Activated T-cell treated with anti-CD3 and anti-CD28 coated beads for 24 hours (primary cell): ENCODE measurements at regions not wholly inside any gene's neighbourhood (a gene's known extent, or its start where the extent isn't known, plus 50 kb on each side); places are given as distances from the start of the nearest gene placed in this dataset.
"Not testable (repeated sequence)": the region's sequence is repeated elsewhere in the genome, so short reads cannot be mapped to it uniquely, and the experiment has no call there.

Source experiments
- DNase-seq: peaks from one replicate; pipeline ENCODE4 v3.0.0-alpha.2; 2020; ENCODE audit warnings: low read depth

DNA sequence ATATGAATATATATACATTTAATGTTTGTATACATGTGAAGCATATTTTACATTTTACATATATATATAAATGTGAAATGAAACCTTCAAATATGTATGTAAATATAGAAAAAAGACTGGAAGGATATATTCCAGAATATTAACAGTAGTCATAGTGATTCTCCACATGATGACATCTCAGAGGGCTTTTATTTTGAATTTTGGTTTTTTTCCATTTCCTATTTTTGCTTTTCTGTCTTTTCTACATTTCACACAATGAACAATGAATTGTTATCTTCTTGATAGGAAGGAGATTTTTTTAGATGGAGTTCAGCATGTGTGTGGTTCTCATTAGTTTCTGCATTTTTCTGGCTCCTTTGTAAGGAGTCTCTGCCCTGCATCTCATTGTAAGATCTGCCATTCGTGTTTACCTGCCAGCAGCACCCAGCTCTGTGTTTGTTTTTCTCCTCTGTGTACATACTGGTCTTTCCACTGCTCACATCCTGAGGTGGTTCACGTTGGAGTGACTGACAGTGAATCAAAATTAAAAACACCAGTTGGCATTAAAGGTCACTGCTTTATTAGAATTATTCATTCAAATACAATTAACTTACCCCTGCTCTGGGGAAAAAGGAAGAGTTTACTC, 425.3 kb upstream of the MDFIC2 start:
- DNase-seq = no peak

DNA sequence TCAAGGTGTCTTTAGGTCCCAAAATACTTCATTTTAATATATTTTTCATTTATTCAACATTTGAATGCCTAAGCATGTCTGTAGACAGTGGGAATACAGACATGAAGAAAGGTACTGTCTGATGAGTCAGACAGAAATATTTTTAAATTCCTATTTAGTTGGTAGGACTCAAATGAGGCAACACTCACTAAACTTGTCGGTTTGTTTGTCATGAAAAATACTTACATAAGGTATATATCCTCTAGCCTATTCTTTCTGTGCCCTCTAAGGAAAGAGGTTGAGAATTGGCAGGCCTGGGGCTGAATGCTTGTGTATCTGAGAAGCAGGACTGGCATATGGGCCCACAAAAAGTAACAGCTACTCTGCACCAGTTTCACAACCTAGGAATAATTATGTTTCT, 423.6 kb upstream of the MDFIC2 start:
- no peak for DNase-seq

DNA sequence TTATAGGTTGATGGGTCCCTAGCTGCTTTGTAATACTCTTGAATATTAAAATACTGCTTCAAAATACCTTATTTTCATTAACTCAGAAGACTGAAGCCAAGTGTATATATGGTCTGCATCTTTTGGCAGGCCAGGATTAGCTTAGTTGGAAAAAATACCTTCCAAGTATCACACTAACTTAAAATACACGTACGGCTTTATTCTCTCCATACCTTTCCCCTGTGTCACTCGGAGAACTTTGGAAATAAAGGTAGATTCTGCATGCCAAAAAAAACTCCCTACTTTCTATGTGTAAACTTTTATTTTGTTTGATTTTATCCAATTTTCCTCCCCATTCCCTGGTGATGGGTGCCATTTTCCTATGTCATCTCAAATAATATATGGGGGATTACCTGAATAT, 422.3 kb upstream of the MDFIC2 start:
- no peak for DNase-seq

DNA sequence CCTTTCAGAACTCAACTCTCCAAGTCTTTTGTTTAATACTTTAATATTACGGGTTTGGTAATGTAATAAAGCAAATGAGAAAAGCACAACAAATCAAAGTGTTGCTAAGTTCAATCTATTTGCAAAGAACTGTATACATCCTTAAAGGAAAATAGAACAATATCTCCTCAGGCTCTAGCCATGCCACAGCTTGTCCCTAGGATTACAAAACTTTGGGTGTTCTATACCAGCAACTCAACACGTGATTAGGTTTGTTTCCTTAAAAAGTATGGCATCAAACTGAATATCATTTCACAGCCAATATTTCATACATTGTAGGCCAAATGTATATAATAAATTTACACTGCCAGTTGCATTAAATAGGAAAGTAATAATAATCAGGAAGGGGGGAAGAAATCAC, 418.6 kb upstream of the MDFIC2 start:
- no peak for DNase-seq

DNA sequence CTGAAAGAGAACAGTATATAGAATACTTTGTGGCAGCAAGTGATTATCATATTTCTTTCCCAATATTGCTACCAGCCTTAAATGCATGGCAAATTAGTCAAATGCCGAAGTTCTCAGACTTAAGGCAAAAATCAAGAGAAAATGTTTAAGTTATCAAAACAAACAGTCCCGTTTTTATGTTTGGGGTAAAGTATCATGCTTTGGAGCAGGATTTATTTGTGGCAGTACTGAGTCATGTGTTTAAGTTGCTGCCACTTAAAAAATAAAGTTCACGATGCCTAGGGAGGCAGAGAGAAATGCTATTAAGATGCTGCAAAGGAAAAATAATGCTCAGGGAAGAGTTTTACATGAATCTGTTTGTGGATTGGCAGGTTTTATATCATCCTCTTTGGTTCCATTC, 417.4 kb upstream of the MDFIC2 start:
- no peak for DNase-seq

DNA sequence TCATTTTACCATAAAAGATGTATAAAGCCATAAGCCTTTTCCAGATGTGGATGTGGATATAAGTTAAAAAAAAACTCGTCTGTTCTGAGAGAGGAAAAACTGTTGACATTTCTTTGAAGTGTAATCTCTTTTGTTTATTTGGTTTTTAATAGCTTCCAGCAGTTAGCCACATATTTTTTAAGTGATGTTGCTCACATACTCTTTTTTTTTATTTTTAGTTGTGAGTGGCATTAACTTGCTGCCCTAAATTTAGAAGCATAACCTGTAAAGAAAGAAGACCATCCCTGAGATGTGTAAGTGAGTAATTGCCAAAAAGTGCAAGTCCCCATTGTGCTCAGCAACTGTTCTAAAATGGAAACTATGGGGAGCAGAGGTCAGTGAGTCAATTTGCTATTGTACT, 415.9 kb upstream of the MDFIC2 start:
- DNase-seq = no peak

DNA sequence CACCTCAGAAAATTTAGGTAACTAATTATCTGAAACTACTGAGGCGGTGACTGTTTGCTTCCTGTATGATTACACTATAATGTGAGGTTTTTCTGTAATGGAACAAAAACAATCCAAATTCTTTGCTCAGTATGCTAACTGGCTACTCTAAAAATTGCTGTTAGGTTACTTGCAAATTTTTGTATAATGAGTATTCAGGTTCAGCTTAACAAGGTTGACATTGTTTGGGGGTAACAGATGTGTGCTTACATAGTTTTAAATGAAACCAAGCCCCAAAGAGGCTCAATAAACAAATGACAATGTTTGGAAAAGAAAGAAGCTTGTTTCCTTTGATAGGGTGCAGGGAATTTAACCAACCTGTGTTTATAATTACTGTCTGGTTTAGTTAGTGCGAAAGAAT, 414.5 kb upstream of the MDFIC2 start:
- no peak for DNase-seq

DNA sequence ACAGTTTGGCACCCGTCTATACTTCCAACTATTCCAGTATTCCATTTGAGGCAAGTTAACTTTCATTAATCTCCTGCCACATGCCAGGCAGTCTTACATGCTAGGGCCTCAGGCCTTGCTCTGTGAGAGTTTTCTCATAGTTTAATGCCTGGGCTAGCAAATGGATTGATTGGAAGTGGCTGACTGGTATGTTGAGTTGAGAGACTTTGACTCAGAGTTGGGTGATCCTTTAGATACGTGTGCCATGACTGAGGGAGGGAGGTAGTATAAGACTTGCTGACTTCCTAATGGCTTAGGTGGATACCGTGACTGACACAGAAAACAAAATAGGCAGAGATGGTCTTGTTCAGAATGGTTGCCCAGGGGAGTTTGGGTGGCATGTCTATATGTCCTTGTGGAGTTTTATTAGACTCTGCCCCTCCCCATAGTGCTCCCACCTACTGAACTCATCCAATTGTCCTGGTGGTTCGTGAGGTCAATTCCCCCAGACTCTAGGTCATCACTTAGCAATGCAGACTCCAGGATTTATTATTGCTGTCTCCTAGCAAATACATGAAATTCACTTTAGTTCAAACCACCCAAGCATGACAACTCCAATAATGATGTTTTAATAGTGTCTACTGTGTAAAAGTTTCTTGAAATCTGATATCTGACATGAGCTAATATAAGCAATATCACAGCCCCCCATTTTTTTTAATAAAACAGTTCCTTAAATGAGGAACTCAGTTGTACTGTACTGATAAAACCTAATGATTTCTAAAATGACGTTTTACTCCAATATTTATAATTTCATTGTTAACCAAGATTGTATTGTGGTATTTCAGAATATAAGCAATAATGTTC, 413.9 kb upstream of the MDFIC2 start:
- no peak for DNase-seq

DNA sequence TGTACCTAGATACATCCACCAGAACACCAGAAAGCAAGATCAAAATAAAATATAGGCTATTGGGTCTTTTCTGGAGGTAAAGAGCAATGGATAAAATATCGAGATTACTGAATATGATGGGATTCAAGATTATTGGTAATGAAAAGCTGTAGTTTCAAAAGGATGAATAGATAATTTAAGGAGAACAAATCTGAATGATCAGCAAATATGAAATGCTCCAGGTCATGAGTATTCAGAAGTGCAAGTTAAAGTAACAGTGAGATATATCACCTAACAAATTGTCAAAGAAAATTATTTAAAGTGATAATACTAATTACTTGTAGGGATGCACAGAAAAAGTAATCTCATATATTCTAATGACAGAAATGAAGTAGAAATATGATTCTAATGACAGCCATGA, 409.6 kb upstream of the MDFIC2 start:
- no peak for DNase-seq

DNA sequence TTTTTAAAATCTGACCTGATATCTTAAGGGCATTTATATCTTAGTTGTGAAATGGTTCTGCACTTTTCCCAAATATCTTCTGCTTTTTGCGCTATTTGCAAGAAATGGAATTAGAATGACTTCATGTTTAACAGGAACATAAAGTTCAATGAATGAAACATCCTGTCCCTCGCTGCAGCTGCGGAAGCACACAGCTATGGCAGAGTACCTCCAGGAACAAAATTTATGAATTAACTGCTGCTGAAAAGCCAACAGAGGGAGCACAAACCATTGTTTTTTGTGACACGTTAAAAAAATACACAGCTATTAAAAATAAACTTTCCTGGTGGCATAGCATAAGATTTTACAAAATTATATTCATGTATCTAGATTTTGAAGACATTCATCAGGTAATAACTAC, 404.4 kb upstream of the MDFIC2 start:
- no peak for DNase-seq

DNA sequence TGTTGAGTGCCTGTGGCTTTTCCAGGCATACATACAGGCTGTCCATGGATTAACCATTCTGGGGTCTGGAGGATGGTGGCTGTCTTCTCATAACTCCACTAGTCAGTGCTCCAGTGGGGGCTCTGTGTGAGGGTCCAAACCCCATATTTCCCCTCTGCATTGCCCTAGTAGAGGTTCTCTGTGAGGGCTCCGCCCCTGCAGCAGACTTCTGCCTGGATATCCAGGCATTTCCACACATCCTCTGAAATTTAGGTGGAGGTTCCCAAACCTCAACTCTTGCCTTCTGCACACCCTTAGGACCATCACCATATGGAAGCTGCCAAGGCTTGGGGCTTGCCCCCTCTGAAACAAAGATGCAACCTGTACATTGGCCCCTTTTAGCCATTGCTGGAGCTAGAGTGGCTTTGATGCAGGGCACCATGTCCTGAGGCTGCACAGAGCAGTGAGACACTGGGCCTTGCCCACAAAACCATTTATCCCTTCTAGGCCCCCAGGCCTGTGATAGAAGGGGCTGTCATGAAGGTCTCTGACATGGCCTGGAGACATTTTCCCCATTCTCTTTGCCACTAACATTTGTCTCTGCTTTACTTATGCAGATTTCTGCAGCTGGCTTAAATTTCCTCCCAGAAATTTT, 400.1 kb upstream of the MDFIC2 start:
- DNase-seq = no peak

DNA sequence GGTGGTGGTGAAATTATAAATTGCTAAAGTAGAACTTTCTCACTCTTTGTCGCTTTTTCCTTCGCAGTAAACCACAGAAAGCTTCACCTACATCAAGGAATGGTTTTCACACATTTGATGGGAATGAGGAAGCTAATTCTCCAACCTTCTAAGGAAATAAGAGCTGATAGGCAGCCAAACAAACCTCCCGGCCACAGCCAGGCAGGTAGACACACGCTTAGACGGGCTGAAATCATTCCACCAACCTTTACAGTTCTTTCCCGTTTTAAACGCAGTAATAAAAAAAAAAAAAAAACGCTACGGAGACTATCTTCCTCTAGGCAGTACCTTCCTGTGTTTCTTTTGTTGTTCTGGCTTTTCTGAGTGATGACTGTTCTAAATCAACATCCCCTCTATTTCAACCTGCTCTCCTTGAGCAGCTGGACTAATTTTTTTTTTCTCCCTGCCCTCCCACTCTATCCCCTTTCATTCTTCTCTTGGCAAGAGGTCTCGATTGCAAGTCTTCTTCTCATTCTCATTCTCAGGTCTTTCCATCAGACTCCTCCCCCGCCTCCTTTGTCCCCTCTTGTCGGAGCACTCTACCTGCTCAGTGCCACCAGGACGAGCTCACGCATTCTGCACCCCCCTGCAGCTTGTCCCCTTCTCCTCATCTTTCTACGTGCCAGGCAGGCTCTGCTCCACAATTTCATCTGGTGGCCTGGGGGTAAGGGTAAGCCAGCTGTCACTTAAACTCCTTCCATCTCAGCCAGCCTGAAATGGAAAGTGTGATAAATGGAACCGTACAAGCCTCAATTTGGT, 391.1 kb upstream of the MDFIC2 start:
- DNase-seq = no peak

DNA sequence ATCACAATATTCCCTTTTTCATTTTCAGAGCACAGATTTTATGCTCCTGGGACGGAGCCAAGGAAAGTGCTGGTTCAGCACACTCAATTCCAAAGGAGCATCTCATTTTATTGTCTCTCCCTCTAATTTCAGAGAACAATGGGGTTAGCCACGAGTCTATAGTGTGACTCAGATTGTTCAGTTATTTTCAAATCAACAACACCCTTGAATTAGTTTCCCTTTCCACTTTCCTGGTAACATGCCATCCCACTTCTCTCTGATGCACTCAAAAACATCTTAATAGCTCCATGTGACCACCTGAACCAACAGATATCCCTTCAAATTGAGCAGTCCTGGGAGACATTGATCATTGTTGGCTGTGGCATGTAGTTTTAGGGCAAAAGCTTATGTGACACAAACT, 389.7 kb upstream of the MDFIC2 start:
- DNase-seq = no peak

DNA sequence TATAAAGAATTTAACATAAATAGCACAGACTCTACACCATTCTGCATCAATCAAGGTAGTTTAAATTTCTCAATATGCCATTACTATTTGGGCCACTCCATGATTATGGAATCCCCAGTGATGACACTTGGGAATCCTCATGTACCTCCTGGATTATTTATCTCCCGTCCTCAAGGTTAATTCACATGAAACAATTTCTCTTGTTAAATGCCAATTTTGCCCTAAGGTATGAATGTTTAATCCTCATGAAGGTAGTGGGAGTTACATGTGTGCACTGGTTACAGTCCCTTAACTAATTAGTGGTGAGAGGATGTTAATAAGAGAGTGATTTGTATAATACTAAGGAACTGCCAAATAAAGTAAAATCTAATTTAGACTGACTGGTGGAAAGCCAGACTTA, 372.3 kb upstream of the MDFIC2 start:
- no peak for DNase-seq

DNA sequence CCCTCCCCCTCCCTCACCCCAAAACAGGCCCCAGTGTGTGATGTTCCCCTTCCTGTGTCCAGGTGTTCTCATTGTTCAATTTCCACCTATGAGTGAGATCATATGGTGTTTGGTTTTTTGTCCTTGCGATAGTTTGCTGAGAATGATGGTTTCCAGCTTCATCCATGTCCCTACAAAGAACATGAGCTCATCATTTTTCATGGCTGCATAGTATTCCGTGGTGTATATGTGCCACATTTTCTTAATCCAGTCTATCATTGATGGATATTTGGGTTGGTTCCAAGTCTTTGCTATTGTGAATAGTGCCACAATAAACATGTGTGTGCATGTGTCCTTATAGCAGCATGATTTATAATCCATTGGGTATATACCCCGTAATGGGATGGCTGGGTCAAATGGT, 363.4 kb upstream of the MDFIC2 start:
- DNase-seq = not testable (repeated sequence)

DNA sequence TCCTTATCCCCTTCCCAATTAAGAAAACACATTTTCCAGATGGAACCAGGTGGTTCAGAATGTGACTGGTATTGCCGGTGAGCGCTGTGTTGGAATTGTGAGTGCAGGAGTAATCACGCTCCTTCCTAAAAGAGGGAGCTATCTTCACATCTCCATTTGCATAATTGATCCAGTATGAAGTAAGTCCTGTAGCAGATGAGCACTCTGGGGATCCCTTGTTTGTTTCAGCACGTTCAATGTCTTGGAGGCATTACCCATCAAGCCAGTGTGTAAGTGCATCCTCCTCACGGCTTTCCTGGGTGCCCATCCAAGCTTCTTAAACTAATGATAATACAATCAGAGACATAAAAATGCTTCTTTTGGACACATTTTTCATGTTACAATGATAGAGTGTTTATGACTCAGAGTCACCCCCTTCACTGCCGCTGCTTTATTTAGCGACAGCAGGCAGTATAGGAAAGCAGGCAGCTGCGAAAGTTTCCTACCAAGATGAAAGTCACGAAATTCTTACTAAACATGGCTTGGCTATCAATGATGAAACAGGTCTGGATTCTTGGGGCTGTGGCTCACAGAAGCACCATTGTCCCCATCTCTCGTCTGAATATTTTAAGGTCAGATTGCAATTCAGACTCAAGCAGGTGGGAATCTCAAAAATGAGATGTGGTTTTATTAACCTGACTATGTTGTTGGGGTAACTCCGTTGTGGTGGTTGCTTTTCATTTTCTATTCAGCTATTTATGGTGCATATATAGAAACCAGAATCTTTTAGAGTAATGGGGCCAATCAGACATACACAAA, 346.3 kb upstream of the MDFIC2 start:
- DNase-seq = no peak

DNA sequence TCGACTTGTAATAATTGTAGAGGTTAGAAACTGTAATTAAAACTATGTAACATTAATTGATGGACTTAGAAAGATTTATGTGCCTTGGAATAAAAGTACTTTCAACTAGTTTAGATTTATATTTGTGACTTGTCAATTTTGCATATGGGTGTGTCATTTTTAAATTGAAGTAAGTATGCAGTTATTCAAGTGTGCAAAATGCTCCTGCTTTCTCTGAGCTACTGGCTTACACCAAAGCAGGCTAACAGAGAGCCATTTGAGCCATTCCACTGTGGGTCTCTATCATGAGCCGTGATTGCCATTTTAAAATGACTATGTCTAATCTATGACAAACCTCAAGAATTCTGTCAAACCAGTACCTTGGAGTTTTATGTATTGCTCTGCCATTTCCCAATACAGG, 345.0 kb upstream of the MDFIC2 start:
- DNase-seq = no peak

DNA sequence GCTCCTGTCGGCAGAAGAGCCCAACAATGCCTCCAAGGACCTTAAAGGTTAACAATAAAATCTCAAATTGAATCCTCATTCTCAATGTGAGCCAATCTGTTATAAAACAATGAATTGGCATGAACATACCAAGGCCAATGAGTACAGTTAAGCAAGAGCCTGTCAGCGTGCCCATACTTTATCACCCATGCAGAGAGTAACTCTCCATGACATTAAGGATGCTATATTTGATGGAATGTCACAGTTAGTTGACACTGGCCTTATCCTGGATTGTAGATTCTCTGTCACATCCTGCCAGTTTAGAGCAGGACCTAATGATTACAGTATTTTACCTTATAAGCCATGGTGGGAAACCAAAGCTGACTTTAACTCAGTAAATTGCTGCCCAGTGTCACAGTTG, 335.4 kb upstream of the MDFIC2 start:
- DNase-seq = no peak

DNA sequence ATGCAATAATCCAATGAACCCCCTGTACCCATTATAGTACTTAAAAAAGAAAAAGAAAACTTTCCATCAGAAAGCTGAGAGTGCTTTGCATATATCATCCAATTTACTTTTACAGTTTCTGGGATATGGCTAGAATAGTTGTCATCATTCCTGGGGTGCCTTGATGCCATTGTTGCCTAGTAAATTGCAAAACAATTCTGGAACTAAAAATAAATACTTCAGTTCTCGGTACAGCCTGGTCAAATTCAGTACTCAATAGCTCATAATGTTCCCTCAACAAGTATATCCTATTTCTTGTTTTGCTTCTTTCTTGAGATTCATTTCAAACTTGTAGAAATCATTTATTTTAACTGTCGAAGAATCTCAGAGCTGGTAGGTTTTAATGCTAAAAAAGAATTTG, 334.7 kb upstream of the MDFIC2 start:
- no peak for DNase-seq

DNA sequence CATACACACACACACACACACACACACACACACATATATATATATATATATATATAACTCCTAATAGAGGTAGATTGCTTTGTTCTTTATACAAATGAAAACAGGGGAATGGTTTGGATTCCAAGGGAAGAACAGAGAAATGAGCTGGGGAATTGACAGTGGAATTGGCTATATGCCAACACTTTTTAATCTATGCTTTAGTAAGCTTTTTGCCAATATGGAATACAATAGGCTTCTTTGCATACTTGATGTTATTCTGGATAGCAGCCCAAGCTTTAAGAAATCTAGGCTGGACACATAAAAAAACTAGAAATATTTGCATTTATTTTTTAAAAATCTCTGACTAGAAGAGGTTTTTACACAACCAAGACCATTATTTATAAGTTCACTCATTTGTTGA, 334.2 kb upstream of the MDFIC2 start:
- DNase-seq = no peak

DNA sequence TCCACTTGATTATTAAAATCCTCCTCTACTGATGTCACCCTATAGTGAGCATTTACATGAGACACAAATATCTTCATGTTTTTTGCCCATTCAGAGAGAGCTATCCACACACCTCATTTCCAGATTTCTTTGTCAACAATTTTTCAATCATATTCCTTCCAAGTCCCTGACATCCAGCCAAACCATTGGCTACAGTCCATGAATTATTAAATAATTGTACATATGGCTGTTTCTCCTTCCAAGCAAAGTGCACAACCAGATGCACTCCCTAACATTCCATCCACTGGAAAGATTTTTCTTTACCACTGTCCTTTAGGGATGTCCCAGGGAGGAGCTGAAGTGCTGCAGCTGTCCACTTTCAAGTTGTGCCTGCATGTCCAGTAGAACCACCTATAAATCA, 328.0 kb upstream of the MDFIC2 start:
- DNase-seq = no peak

DNA sequence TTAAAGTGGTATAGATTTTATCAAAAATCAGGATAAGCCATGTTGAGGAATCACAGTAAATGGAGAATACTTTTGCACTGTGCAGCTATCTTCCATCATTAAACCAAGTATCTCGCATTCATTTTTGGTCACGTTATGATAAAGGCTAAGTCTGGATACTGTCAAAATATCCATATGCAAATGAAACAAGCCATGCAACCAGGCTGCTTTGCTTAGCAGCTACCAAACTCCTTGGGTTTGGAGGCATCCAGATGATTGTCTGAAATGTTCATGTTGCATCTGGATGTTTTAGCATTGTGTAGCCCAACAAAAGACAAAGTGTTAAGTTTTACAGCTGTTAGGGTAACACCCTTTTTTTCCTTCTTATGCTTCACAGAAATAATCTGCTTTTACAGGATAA, 322.9 kb upstream of the MDFIC2 start:
- no peak for DNase-seq
